OCI-LY1 (cell line): ENCODE measurements at regions not wholly inside any gene's neighbourhood (a gene's known extent, or its start where the extent isn't known, plus 50 kb on each side); places are given as distances from the start of the nearest gene placed in this dataset.
"Not testable (repeated sequence)": the region's sequence is repeated elsewhere in the genome, so short reads cannot be mapped to it uniquely, and the experiment has no call there.

Source experiments
- EZH2 ChIP-seq: fragments of 200-600 bp; sonication (generic), shearing (Covaris generic); IDR thresholded peaks from 2 replicates; pipeline ENCODE4 v1.8.0; 2017; ENCODE audit warnings: borderline replicate concordance, mixed run types, mild to moderate bottlenecking, antibody characterized with exemption, low read length, moderate library complexity, mixed read lengths
- TF ChIP-seq, protein P1 (sequence below): fragments of 200-600 bp; sonication (generic), shearing (Covaris generic); IDR thresholded peaks from 2 replicates; pipeline ENCODE4 v1.5.1; 2017; ENCODE audit warnings: mild to moderate bottlenecking, antibody characterized with exemption, low read length, moderate library complexity, mixed read lengths

DNA sequence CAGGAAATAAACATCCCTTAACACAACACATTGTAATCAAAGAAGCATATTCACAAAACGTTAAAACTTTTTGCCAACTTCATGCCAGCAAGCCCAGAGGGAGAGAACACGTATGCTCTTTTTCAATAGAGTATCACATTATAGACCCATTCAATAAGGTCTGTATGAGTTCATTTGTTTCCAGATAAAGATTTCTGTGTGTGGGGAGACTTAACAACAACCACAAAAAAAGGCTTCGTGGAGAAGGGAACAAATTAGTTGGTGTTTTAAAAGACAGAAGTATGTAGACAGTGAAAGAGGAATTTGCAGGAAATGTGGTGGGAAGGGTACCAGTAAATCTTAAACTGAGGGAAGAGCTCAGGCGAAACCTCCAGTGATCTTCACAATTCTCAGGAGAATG, 103.4 kb downstream of the SPDYE17 start:
- TF ChIP-seq, protein P1, sequence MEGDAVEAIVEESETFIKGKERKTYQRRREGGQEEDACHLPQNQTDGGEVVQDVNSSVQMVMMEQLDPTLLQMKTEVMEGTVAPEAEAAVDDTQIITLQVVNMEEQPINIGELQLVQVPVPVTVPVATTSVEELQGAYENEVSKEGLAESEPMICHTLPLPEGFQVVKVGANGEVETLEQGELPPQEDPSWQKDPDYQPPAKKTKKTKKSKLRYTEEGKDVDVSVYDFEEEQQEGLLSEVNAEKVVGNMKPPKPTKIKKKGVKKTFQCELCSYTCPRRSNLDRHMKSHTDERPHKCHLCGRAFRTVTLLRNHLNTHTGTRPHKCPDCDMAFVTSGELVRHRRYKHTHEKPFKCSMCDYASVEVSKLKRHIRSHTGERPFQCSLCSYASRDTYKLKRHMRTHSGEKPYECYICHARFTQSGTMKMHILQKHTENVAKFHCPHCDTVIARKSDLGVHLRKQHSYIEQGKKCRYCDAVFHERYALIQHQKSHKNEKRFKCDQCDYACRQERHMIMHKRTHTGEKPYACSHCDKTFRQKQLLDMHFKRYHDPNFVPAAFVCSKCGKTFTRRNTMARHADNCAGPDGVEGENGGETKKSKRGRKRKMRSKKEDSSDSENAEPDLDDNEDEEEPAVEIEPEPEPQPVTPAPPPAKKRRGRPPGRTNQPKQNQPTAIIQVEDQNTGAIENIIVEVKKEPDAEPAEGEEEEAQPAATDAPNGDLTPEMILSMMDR: not testable (repeated sequence)
- not testable (repeated sequence) for TF ChIP-seq EZH2
